Keratinocyte (primary cell): ENCODE measurements at regions not wholly inside any gene's neighbourhood (a gene's known extent, or its start where the extent isn't known, plus 50 kb on each side); places are given as distances from the start of the nearest gene placed in this dataset.
"Not testable (repeated sequence)": the region's sequence is repeated elsewhere in the genome, so short reads cannot be mapped to it uniquely, and the experiment has no call there.

Experiments used
- DNase-seq: peaks from one replicate; pipeline ENCODE4 v3.0.0-alpha.2; 2011; ENCODE audit warnings: low read depth, missing footprints, low spot score
- FAIRE-seq: peaks from 2 replicates; lab custom pipeline; 2011; peaks lifted over from hg19 to GRCh38; lab: Jason Lieb, UNC
- H2AFZ ChIP-seq: 2 replicates; pipeline ENCODE4 v1.6.0; 2012; ENCODE audit warnings: low read length, control low read depth, inconsistent platforms; ENCODE audit not compliant: control insufficient read depth
- H3K27ac ChIP-seq: 2 replicates; pipeline ENCODE4 v1.5.1; 2011; ENCODE audit warnings: low read length; ENCODE audit not compliant: control insufficient read depth, insufficient read depth
- H3K27me3 ChIP-seq: 3 replicates; pipeline ENCODE4 v1.6.0; 2011; ENCODE audit warnings: low read length; ENCODE audit not compliant: control insufficient read depth, insufficient read depth; ENCODE audit errors: extremely low read depth
- H3K36me3 ChIP-seq, 2 experiments: 2 replicates in 1 of 2; 3 replicates in 1 of 2; pipeline ENCODE4 v1.5.1; 2011; ENCODE audit warnings: low read length in 2 of 2, mild to moderate bottlenecking in 1 of 2; ENCODE audit not compliant: control insufficient read depth in 2 of 2, insufficient read depth in 2 of 2; ENCODE audit errors: extremely low read depth in 1 of 2
- H3K4me1 ChIP-seq: 3 replicates; pipeline ENCODE4 v1.5.1; 2011; ENCODE audit warnings: low read length; ENCODE audit not compliant: control insufficient read depth, insufficient read depth; ENCODE audit errors: extremely low read depth
- H3K4me2 ChIP-seq: 3 replicates; pipeline ENCODE4 v1.6.0; 2011; ENCODE audit warnings: low read depth, low read length; ENCODE audit not compliant: control insufficient read depth, insufficient read depth; ENCODE audit errors: extremely low read depth
- H3K4me3 ChIP-seq, 3 experiments: fragments of 200-600 bp in 1 of 3; sonication (generic) in 1 of 3; 2 replicates in 2 of 3; 3 replicates in 1 of 3; pipeline ENCODE4 v1.5.1; 2011 to 2016; ENCODE audit warnings: low read length in 3 of 3, mild to moderate bottlenecking in 3 of 3, control low read depth in 2 of 3, inconsistent platforms in 1 of 3, low read depth in 1 of 3, mixed read lengths in 1 of 3, mixed run types in 1 of 3, moderate library complexity in 1 of 3; ENCODE audit not compliant: control insufficient read depth in 2 of 3, insufficient read depth in 2 of 3; ENCODE audit errors: extremely low read depth in 1 of 3
- H3K79me2 ChIP-seq: 2 replicates; pipeline ENCODE4 v1.6.0; 2012; ENCODE audit warnings: low read length; ENCODE audit not compliant: control insufficient read depth, insufficient read depth
- H3K9ac ChIP-seq: 3 replicates; pipeline ENCODE4 v1.6.0; 2011; ENCODE audit warnings: low read length; ENCODE audit not compliant: control insufficient read depth, insufficient read depth; ENCODE audit errors: extremely low read depth
- H3K9me1 ChIP-seq: 3 replicates; pipeline ENCODE4 v1.6.0; 2011; ENCODE audit warnings: low read length; ENCODE audit not compliant: control insufficient read depth, insufficient read depth; ENCODE audit errors: extremely low read depth
- H3K9me3 ChIP-seq: 2 replicates; pipeline ENCODE4 v1.5.1; 2012; ENCODE audit warnings: low read depth, low read length; ENCODE audit not compliant: control insufficient read depth
- H4K20me1 ChIP-seq: 3 replicates; pipeline ENCODE4 v1.6.0; 2011; ENCODE audit warnings: low read length; ENCODE audit not compliant: control insufficient read depth, insufficient read depth; ENCODE audit errors: extremely low read depth
- EZH2 ChIP-seq: IDR thresholded peaks from one replicate; pipeline ENCODE4 v1.6.1; 2012; ENCODE audit warnings: inconsistent platforms, mild to moderate bottlenecking, low read length, moderate library complexity
- dilution Hi-C: fragments of 300-500 bp; cut with MboI; formaldehyde crosslinking; loops from one replicate; pipeline ENCODE4 v1.7.0; 2020; ENCODE audit warnings: low sequenced_read_pairs; ENCODE audit not compliant: extremely low pct_ligation_motif_present
- TF ChIP-seq, protein P1 (sequence below), 3 experiments: IDR thresholded peaks in 1 of 3; conservative IDR thresholded peaks in 1 of 3; optimal IDR thresholded peaks in 1 of 3; 2 replicates in 2 of 3; 3 replicates in 1 of 3; pipeline versions ENCODE3 to v1.5.1; 2011; ENCODE audit warnings: low read length in 3 of 3, mild to moderate bottlenecking in 3 of 3, moderate library complexity in 2 of 3, control low read depth in 1 of 3, inconsistent platforms in 1 of 3; ENCODE audit not compliant: insufficient read depth in 2 of 3; ENCODE audit errors: extremely low read depth in 1 of 3

DNA sequence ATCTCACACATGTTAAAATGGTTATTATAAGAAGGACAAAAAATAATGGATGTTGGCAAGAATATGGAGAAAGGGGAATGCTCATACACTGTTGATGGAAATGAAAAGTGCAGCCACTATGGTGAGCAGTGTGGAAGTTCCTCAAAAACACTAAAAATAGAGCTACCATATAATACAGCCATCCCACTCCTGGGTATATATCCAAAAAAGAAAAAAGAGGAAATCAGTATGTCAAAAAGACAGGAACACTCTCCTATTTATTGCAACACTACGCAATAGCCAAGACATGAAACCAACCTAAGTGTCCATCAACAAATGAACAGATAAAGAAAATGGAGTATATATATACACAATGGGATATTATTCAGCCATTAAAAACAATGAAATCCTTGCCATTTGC is 642.6 kb downstream of the RNF144A start:
- dilution Hi-C loops, result no loop called here
- Histone ChIP-seq H3K9ac (no peak overlapping the region), H3K36me3 (no peaks in the 10 kb centered on the region)

DNA sequence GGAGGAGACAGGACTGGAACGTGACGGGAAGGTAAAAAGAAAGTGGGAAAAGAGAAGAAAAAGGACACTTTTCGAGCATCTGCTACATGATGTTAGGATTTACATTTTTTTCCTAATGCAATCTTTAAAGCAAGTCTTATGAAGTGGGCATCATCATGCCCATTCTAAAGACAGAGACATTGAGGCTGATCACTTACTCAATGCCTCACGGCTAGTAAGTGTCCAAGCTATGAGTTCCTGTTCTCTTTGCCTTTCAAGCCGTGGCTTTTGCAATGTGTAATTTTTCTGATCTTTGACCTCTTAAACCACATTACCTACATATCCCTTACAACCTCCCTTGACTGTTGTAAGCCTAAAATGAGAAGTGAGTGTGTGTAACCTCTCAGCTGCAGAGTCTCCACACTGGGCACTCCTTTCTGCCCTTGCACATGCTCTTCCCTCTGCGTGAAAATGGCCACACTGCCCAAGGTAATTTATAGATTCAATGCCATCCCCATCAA is 649.2 kb downstream of the RNF144A start:
- Histone ChIP-seq H3K9me1 (no peaks in the 10 kb centered on the region), H3K9ac (no peak overlapping the region), H3K79me2 (no peaks in the 10 kb centered on the region), H3K4me3 (no peak overlapping the region), H2AFZ (no peak overlapping the region), H3K9me3 (no peaks in the 10 kb centered on the region), H3K36me3 (no peaks in the 10 kb centered on the region), H4K20me1 (no peaks in the 10 kb centered on the region), H3K4me1 (no peaks in the 10 kb centered on the region), H3K27ac (no peak overlapping the region), H3K4me2 (no peak overlapping the region), H3K27me3 (no peaks in the 10 kb centered on the region)
- dilution Hi-C loops, result no loop called here
- no peak for DNase-seq
- FAIRE-seq, result no peak
- TF ChIP-seq, protein P1, sequence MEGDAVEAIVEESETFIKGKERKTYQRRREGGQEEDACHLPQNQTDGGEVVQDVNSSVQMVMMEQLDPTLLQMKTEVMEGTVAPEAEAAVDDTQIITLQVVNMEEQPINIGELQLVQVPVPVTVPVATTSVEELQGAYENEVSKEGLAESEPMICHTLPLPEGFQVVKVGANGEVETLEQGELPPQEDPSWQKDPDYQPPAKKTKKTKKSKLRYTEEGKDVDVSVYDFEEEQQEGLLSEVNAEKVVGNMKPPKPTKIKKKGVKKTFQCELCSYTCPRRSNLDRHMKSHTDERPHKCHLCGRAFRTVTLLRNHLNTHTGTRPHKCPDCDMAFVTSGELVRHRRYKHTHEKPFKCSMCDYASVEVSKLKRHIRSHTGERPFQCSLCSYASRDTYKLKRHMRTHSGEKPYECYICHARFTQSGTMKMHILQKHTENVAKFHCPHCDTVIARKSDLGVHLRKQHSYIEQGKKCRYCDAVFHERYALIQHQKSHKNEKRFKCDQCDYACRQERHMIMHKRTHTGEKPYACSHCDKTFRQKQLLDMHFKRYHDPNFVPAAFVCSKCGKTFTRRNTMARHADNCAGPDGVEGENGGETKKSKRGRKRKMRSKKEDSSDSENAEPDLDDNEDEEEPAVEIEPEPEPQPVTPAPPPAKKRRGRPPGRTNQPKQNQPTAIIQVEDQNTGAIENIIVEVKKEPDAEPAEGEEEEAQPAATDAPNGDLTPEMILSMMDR (optimal IDR thresholded peaks at IDR 0.05 in 1 of 3, IDR thresholded peaks at IDR 0.05 in 1 of 3, conservative IDR thresholded peaks at IDR 0.05 in 1 of 3; ENCODE audit: extremely low read depth in 1 of 3, insufficient read depth in 2 of 3, low read length in 3 of 3), result no peak
- TF ChIP-seq EZH2, result no peak

More for the DNA sequence above, 642.6 kb downstream of the RNF144A start:
- H3K4me2 ChIP-seq, result no peak overlapping the region
- H3K9me1 ChIP-seq, result no peaks in the 10 kb centered on the region
- no peaks in the 10 kb centered on the region for H3K9me3 ChIP-seq
- H2AFZ ChIP-seq, result no peak overlapping the region
- TF ChIP-seq EZH2, result no peak
- TF ChIP-seq, protein P1 (optimal IDR thresholded peaks at IDR 0.05 in 1 of 3, IDR thresholded peaks at IDR 0.05 in 1 of 3, conservative IDR thresholded peaks at IDR 0.05 in 1 of 3; ENCODE audit: extremely low read depth in 1 of 3, insufficient read depth in 2 of 3, low read length in 3 of 3), result no peak
- no peak overlapping the region for H3K27ac ChIP-seq
- no peaks in the 10 kb centered on the region for H3K79me2 ChIP-seq
- no peaks in the 10 kb centered on the region for H3K4me1 ChIP-seq
- H3K27me3 ChIP-seq, result no peaks in the 10 kb centered on the region
- DNase-seq (no peak), FAIRE-seq (no peak)
- no peak overlapping the region for H3K4me3 ChIP-seq
- no peaks in the 10 kb centered on the region for H4K20me1 ChIP-seq

DNA sequence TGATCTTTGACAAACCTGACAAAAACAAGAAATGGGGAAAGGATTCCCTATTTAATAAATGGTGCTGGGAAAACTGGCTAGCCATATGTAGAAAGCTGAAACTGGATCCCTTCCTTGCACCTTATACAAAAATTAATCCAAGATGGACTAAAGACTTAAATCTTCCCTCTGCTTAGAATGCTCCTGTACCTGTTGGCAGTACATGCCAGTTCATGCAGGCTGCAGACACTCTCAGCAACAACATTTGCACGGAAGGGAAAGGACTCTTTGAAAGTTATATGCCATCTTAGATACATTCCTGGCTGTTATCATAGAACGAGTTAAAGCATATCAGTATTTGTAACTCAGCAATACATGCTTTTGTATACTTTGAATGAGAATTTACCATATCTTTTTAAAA is 649.9 kb downstream of the RNF144A start:
- H3K36me3 ChIP-seq, H3K9me1 ChIP-seq, H3K27ac ChIP-seq, H2AFZ ChIP-seq, H3K4me1 ChIP-seq, H3K79me2 ChIP-seq, H4K20me1 ChIP-seq, H3K9me3 ChIP-seq, H3K4me3 ChIP-seq, DNase-seq, FAIRE-seq, dilution Hi-C loops, H3K4me2 ChIP-seq, H3K27me3 ChIP-seq, H3K9ac ChIP-seq: not testable (repeated sequence)
